ENCODE measurements at regions not wholly inside any gene's neighbourhood (a gene's known extent, or its start where the extent isn't known, plus 50 kb on each side); places are given as distances from the start of the nearest gene placed in this dataset.

DNA sequence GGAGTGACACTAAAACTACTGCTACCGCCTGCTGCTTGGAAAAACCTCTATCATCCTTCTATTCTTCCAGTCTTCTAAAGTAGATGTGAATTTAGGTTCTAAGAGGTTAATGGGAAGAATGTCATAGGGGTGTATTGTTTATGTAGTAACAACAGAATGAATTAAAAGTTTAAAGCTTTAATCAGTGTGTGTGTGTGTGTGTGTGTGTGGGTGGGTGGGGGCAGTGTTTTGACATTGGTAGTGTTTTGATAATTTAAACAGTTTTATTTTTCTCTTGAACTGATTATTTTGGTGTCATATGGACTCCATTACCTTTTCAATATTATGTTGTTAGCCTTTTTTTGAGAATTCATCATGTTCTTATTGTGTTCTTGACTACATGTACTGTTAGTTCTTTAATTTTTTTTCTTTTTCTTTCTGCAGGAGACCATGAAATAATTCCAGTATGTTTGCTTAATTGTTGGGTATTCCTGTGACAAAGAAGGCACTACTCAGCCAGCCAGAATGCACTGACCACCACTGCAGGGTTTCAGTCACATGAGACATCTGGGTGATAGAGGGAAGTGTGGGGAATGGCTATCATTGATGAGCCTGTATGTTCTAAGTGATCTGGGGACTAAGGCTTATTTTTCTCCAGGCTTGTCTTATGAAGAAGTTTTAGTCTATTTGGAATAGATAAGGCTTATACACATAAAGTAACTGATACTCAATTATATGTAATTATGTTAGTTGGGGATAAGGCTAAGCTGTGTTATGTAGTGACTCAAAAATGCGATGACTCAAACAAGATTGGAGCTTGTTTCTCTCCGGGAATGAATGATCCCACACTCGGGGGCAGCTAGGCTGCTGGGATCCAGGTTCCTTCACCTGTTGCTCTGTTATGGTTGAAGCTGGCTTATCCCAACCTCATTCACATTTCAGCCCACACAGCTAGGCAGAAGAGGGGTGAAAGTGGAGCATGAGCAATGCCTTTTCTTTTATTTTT lies 50.2 kb upstream of the ACTBL2 start:
- no peaks in the 10 kb centered on the region for H3K36me3 Mint-ChIP-seq (ENCODE audit: low read depth)
- no peak for DNase-seq (ENCODE audit: low read depth, low spot score)
- TF ChIP-seq, protein P1, sequence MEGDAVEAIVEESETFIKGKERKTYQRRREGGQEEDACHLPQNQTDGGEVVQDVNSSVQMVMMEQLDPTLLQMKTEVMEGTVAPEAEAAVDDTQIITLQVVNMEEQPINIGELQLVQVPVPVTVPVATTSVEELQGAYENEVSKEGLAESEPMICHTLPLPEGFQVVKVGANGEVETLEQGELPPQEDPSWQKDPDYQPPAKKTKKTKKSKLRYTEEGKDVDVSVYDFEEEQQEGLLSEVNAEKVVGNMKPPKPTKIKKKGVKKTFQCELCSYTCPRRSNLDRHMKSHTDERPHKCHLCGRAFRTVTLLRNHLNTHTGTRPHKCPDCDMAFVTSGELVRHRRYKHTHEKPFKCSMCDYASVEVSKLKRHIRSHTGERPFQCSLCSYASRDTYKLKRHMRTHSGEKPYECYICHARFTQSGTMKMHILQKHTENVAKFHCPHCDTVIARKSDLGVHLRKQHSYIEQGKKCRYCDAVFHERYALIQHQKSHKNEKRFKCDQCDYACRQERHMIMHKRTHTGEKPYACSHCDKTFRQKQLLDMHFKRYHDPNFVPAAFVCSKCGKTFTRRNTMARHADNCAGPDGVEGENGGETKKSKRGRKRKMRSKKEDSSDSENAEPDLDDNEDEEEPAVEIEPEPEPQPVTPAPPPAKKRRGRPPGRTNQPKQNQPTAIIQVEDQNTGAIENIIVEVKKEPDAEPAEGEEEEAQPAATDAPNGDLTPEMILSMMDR (conservative IDR thresholded peaks at IDR 0.05) = no peak
- H3K4me3 Mint-ChIP-seq = no peak overlapping the region
- H3K27ac Mint-ChIP-seq (ENCODE audit: unreplicated experiment) = no peak overlapping the region
- H3K9me3 Mint-ChIP-seq = peaks cover 2% of the 10 kb centered on the region
- H3K27me3 Mint-ChIP-seq (ENCODE audit: low read depth) = no peaks in the 10 kb centered on the region
- H3K4me1 Mint-ChIP-seq = no peaks in the 10 kb centered on the region
